ENCODE measurements at regions not wholly inside any gene's neighbourhood (a gene's known extent, or its start where the extent isn't known, plus 50 kb on each side); places are given as distances from the start of the nearest gene placed in this dataset.

DNA sequence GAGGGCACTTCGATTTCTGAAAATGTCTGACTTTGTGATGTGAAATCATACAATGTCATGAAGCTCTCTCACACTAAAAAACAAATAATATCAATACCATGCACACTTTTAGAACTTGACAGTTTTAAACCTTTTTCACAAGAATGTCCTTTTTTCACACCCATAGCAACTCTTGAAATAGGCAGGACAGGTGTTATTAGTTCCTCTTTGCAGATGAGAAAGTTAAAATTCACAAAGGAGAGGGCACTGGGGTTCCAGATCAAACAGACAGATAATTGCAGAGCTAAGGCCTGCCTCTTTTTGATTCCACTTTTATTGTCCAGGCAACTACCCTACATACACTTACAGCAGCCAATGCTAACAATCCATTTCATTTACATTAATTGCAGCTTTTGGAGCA is 142.8 kb downstream of the KLF12 start:
- no peaks in the 10 kb centered on the region for H3K79me2 ChIP-seq
- no peaks in the 10 kb centered on the region for H3K36me3 ChIP-seq (ENCODE audit: control insufficient read depth, insufficient read depth, low read length)
- H3K4me3 ChIP-seq (ENCODE audit: low read depth, low read length), result no peak overlapping the region
- no peak overlapping the region for H3K27ac ChIP-seq
- H3K9me3 ChIP-seq (ENCODE audit: control insufficient read depth, low read length), result no peaks in the 10 kb centered on the region
- no peak overlapping the region for H3K4me2 ChIP-seq (ENCODE audit: low read length)
- H3K9ac ChIP-seq, result no peak overlapping the region
- no peaks in the 10 kb centered on the region for H3K4me1 ChIP-seq
- H3K27me3 ChIP-seq (ENCODE audit: control insufficient read depth, insufficient read depth, low read length), result no peaks in the 10 kb centered on the region
- TF ChIP-seq CTCF (IDR thresholded peaks at IDR 0.05), result no peak
- no peak overlapping the region for H2AFZ ChIP-seq

- H3K4me2 ChIP-seq (ENCODE audit: low read length), result no peak overlapping the region
- no peak overlapping the region for H3K9ac ChIP-seq
- no peak for TF ChIP-seq CTCF (IDR thresholded peaks at IDR 0.05)
- H3K4me1 ChIP-seq, result no peaks in the 10 kb centered on the region
- no peaks in the 10 kb centered on the region for H3K79me2 ChIP-seq
- no peaks in the 10 kb centered on the region for H3K9me3 ChIP-seq (ENCODE audit: control insufficient read depth, low read length)
- no peaks in the 10 kb centered on the region for H3K36me3 ChIP-seq (ENCODE audit: control insufficient read depth, insufficient read depth, low read length)
- H2AFZ ChIP-seq, result no peak overlapping the region
- H3K27me3 ChIP-seq (ENCODE audit: control insufficient read depth, insufficient read depth, low read length), result no peaks in the 10 kb centered on the region
- H3K27ac ChIP-seq, result no peak overlapping the region
- H3K4me3 ChIP-seq (ENCODE audit: low read depth, low read length), result no peak overlapping the region
Observed at GRCh38 chr13:73989244-73989843, 144.9 kb downstream of the KLF12 start.

GRCh38 chr13:73988461-73988860 is 145.7 kb downstream of the KLF12 start:
- Histone ChIP-seq H3K27me3 (ENCODE audit: control insufficient read depth, insufficient read depth, low read length) (no peaks in the 10 kb centered on the region), H3K4me3 (ENCODE audit: low read depth, low read length) (no peak overlapping the region), H3K9me3 (ENCODE audit: control insufficient read depth, low read length) (no peaks in the 10 kb centered on the region), H3K4me1 (no peaks in the 10 kb centered on the region), H3K36me3 (ENCODE audit: control insufficient read depth, insufficient read depth, low read length) (no peaks in the 10 kb centered on the region), H2AFZ (no peak overlapping the region), H3K4me2 (ENCODE audit: low read length) (no peak overlapping the region), H3K27ac (no peak overlapping the region), H3K79me2 (no peaks in the 10 kb centered on the region), H3K9ac (no peak overlapping the region)
- TF ChIP-seq CTCF (IDR thresholded peaks at IDR 0.05), result no peak

DNA sequence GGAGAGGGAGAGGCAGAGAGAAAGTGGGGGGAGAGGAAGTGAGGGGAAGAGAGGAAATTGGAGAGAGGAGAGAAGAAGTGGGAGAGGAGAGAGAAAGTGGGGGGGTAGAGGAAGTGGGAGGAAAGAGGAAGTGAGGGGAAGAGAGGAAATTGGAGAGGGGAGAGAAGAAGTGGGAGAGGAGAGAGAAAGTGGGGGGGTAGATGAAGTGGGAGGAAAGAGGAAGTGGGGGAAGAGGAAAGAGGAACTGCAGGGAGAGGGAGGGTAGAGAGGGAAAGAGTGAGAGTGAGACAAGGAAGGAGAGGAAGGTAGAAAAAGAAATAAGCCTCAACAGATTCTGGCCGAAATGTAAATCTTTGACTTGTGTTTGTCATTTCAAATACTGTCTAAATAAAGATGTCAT is 146.6 kb downstream of the KLF12 start:
- TF ChIP-seq CTCF (IDR thresholded peaks at IDR 0.05), result no peak
- Histone ChIP-seq H3K4me2 (ENCODE audit: low read length) (no peak overlapping the region), H3K4me3 (ENCODE audit: low read depth, low read length) (no peak overlapping the region), H3K4me1 (no peaks in the 10 kb centered on the region), H3K9me3 (ENCODE audit: control insufficient read depth, low read length) (no peaks in the 10 kb centered on the region), H2AFZ (no peak overlapping the region), H3K36me3 (ENCODE audit: control insufficient read depth, insufficient read depth, low read length) (no peaks in the 10 kb centered on the region), H3K79me2 (no peaks in the 10 kb centered on the region), H3K27me3 (ENCODE audit: control insufficient read depth, insufficient read depth, low read length) (no peaks in the 10 kb centered on the region), H3K9ac (no peak overlapping the region), H3K27ac (no peak overlapping the region)

GRCh38 chr13:73985783-73986182 is 148.4 kb downstream of the KLF12 start:
- Histone ChIP-seq H3K9ac (no peak overlapping the region), H3K4me1 (no peaks in the 10 kb centered on the region), H2AFZ (no peak overlapping the region), H3K4me2 (ENCODE audit: low read length) (no peak overlapping the region), H3K9me3 (ENCODE audit: control insufficient read depth, low read length) (no peaks in the 10 kb centered on the region), H3K36me3 (ENCODE audit: control insufficient read depth, insufficient read depth, low read length) (no peaks in the 10 kb centered on the region), H3K27ac (no peak overlapping the region), H3K4me3 (ENCODE audit: low read depth, low read length) (no peak overlapping the region), H3K27me3 (ENCODE audit: control insufficient read depth, insufficient read depth, low read length) (no peaks in the 10 kb centered on the region), H3K79me2 (no peaks in the 10 kb centered on the region)
- TF ChIP-seq CTCF (IDR thresholded peaks at IDR 0.05), result no peak
